ENCODE measurements at regions not wholly inside any gene's neighbourhood (a gene's known extent, or its start where the extent isn't known, plus 50 kb on each side); places are given as distances from the start of the nearest gene placed in this dataset.
A peak's percentile ranks its signal among the peaks of the same experiment; 100 is the strongest.

GRCh38 chr3:9301091-9301490, 51.6 kb upstream of the SRGAP3 start:
- DNase-seq (ENCODE audit: low read depth in 1 of 2, low spot score in 1 of 2), result no peak

GRCh38 chr3:9301798-9302197, 52.4 kb upstream of the SRGAP3 start:
- no peak for DNase-seq (ENCODE audit: low read depth in 1 of 2, low spot score in 1 of 2)

- peak; percentile 55 to 72 for DNase-seq (ENCODE audit: low read depth in 1 of 2, low spot score in 1 of 2)
Measured at GRCh38 chr3:9302425-9303181, 53.2 kb upstream of the SRGAP3 start.

GRCh38 chr3:9308298-9308990, 54.4 kb upstream of the THUMPD3 start:
- DNase-seq (ENCODE audit: low read depth in 1 of 2, low spot score in 1 of 2), result no peak

GRCh38 chr3:9310043-9310442, 52.8 kb upstream of the THUMPD3 start:
- DNase-seq (ENCODE audit: low read depth in 1 of 2, low spot score in 1 of 2), result no peak

- DNase-seq (ENCODE audit: low read depth in 1 of 2, low spot score in 1 of 2), result no peak
Measured at GRCh38 chr3:9311228-9311627, 51.6 kb upstream of the THUMPD3 start.

Measured in stimulated activated CD4-positive, alpha-beta T cell treated with anti-CD3 and anti-CD28 coated beads, Interleukin-15, amount 100 ng/mL, for 1 hour (primary cell).